ENCODE measurements at regions not wholly inside any gene's neighbourhood (a gene's known extent, or its start where the extent isn't known, plus 50 kb on each side); places are given as distances from the start of the nearest gene placed in this dataset.

DNA sequence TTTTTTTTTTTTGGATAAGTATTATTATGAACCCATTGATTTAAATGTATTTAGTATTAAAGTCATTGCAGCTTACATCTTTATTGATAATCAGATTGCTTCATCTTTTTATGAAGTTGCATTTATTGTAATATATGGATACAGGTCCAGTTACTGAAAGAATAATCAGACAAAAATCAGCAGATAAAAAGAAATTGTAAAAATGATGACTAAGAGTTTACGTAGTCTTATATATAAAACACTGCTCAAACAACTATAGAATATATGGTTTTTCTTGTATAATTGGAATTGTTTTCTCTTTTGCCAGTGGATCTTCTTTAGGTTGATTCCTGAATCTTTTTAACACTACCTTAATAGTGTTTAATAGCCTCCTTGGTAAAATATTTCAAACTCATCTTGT lies 378.3 kb downstream of the DUSP6 start:
- no peak overlapping the region for H3K4me3 ChIP-seq (ENCODE audit: low read length)
- TF ChIP-seq, protein P1, sequence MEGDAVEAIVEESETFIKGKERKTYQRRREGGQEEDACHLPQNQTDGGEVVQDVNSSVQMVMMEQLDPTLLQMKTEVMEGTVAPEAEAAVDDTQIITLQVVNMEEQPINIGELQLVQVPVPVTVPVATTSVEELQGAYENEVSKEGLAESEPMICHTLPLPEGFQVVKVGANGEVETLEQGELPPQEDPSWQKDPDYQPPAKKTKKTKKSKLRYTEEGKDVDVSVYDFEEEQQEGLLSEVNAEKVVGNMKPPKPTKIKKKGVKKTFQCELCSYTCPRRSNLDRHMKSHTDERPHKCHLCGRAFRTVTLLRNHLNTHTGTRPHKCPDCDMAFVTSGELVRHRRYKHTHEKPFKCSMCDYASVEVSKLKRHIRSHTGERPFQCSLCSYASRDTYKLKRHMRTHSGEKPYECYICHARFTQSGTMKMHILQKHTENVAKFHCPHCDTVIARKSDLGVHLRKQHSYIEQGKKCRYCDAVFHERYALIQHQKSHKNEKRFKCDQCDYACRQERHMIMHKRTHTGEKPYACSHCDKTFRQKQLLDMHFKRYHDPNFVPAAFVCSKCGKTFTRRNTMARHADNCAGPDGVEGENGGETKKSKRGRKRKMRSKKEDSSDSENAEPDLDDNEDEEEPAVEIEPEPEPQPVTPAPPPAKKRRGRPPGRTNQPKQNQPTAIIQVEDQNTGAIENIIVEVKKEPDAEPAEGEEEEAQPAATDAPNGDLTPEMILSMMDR (IDR thresholded peaks at IDR 0.05; ENCODE audit: insufficient read depth, low read depth, low read length, missing control alignments) = no peak
- DNase-seq (ENCODE audit: low read depth) = no peak

DNA sequence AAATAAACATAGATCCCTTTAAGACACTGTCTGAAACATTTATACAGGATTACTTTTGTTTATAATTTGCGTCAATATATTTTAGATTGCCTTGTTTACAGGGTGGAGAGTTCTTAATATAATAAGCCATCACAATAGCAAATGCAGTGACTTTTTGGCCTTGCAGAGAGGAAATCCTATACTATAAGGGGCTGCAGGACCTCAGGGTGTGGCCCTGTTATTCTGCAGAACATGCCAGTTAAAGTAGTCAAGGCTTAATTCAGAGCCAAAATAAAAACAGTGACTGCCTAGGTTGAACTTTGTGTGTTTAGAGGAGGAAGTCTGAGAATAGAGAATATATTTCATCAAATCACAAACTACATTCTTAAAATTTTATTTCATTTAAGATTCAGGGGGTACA lies 381.6 kb downstream of the DUSP6 start:
- TF ChIP-seq, protein P1 (IDR thresholded peaks at IDR 0.05; ENCODE audit: insufficient read depth, low read depth, low read length, missing control alignments) = no peak
- no peak for DNase-seq (ENCODE audit: low read depth)
- no peak overlapping the region for H3K4me3 ChIP-seq (ENCODE audit: low read length)

DNA sequence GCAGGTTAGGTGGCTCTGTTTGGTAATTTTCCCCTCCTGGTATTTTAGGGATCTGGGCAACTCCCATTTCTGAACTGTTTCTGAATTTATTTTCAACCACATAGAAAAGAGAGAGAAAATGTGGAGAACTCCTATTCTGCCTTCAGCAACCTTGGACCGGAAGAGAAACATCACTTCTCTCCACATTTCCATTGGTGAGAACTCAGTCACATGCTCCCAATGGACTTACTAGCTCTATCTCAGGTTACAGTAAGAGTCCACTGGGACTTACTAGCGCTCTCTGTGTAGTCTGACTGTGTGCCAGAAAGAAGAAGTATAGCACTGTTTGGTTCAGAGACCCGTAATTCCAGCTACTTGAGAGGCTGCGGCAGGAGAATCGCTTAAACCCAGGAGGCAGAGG lies 383.2 kb downstream of the DUSP6 start:
- no peak overlapping the region for H3K4me3 ChIP-seq (ENCODE audit: low read length)
- TF ChIP-seq, protein P1 (IDR thresholded peaks at IDR 0.05; ENCODE audit: insufficient read depth, low read depth, low read length, missing control alignments) = no peak
- DNase-seq (ENCODE audit: low read depth) = no peak

DNA sequence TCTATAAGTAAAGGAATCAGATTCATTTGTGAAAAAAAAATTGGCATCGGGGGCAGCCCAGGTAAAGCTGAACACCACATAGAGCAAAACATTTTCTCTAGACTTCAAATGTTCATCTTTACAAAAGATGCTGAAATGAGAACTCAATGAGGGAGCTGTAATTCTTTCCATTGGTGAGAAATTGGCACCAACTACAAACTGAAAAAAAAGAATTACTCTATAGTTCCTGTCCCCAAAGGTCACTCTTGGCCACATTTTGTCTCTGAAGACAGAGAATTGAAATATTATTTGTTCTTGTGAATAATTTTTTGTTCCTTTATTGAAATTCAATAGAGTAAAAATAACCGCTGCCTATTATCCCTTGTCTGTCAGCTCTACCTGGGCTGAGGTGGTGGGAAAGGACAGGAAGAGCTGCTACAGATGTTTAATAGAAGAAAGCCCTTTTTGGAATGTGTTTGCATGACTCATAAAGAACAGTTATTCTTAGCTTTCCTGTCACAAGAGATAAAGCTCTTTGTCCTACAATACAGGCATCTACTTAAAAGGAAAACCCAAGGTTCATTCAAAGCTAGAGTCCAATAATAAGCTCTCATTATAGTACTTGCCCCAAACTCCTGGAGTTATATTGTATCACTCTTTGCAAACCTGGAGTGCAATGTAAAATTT lies 380.1 kb upstream of the KITLG start:
- no peak overlapping the region for H3K4me3 ChIP-seq (ENCODE audit: low read length)
- peak; percentile 24 for DNase-seq (ENCODE audit: low read depth)
- TF ChIP-seq, protein P1 (IDR thresholded peaks at IDR 0.05; ENCODE audit: insufficient read depth, low read depth, low read length, missing control alignments) = no peak

DNA sequence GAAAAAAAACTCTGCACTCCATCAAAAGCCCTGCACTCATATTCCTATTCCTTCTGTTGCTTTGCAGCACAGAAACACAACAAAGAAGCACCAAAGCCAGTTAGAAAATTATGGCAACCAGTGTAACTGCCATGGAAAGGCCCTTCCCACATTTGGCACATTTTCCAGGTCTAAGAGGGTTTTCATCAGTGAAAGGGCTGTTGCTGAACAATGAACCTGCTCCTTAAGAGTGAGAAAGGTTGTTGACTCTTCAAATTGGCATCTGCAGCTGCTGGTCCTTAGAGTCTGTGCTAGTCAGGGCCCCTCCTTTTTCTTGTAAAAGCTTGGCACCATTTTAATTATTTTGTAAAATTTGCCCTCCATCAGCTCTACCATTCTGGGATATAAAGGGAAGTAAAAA lies 378.7 kb upstream of the KITLG start:
- no peak overlapping the region for H3K4me3 ChIP-seq (ENCODE audit: low read length)
- no peak for DNase-seq (ENCODE audit: low read depth)
- TF ChIP-seq, protein P1 (IDR thresholded peaks at IDR 0.05; ENCODE audit: insufficient read depth, low read depth, low read length, missing control alignments) = no peak

DNA sequence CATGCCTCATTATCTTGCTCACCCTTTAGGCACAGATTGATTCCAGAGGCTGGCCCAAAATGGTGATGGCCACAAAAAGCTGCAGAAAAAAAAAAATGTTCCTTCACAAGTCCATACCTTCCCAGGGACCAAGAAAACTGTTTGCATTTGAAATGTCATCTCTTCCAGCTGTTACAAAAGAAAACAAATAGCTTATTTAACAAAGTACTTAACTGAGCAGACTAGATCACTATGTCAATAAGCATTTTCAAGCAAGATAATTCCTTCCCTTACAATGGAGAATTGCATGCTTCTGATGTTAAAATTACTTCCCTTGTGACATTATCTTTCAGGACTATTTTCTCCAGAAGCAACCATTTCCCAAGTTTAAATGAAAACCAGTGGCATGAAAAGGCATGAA lies 377.9 kb upstream of the KITLG start:
- no peak for DNase-seq (ENCODE audit: low read depth)
- TF ChIP-seq, protein P1 (IDR thresholded peaks at IDR 0.05; ENCODE audit: insufficient read depth, low read depth, low read length, missing control alignments) = no peak
- H3K4me3 ChIP-seq (ENCODE audit: low read length) = no peak overlapping the region

DNA sequence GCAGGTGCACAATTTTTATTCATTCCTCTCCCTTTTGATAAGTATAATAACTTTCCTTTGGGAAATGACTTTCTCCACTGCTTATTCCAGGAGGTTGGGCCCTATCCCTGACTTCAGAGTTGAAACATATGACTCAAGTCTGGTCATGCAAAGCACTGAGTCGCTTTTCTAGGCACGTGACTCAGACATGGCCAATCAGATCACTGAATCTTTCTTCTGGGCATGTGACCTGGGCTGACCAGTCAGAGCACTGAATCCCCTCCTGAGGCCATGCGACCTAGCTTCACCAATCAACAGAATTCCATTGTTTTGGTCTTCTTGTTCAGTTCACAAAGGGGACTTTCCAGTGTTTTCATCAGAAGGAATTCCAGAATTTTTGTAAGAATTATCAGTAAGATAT lies 377.1 kb upstream of the KITLG start:
- peak; percentile 45 for DNase-seq (ENCODE audit: low read depth)
- TF ChIP-seq, protein P1 (IDR thresholded peaks at IDR 0.05; ENCODE audit: insufficient read depth, low read depth, low read length, missing control alignments) = no peak
- H3K4me3 ChIP-seq (ENCODE audit: low read length) = no peak overlapping the region

Data from epithelial cell of esophagus (primary cell).